ENCODE measurements at regions not wholly inside any gene's neighbourhood (a gene's known extent, or its start where the extent isn't known, plus 50 kb on each side); places are given as distances from the start of the nearest gene placed in this dataset.

DNA sequence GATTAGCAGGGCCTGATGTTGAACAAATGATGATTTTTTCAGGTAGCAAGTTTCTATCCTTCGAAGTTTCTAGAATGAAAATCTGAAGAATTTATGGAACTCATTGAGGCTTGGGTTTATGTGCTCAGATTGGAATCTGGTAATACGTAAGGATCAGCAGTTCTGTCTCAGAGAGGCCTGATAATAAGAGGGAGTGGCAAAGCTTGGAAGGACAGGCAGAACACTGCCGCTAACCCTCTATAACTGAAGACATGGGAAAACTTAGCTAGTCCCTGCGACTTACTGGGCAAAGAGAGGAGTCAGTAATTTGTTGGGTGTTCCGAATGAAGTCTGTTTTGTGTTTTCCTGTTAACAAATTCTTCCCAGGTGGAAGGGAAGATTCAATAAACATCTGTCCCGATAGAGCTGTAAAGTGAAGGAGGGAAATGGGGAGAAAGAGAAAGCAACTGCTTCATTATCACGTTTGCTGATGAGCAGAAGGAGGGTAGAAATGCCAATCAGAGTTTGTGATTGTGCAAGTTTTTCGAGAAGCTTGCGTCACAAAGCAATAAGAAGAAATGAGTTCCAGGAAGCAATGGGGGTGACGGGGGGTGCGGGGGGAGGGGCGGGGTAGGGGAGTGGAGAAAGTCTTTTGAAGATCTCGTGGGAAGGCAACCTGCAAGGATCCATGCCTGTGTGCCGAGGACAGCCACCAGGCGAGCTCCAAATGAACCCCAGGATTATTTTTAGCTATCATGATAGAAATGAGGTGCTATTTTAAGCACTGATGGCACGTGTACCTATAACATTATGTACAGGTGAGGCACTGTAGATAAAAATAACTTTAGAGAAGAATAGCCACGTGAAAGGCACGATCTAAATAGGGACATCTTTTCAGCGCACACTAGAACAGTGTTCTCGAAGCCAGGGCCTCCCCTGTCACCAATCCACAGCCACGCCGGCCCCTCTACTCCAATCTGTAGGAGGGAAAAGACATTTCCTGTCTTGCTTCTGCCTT, 224.1 kb downstream of the FGF9 start:
- Histone ChIP-seq H3K36me3 (ENCODE audit: low read depth, missing control alignments) (no peaks in the 10 kb centered on the region), H3K27ac (no peak overlapping the region), H3K9me3 (no peaks in the 10 kb centered on the region), H3K4me3 (no peak overlapping the region), H3K27me3 (no peaks in the 10 kb centered on the region), H3K4me1 (no peaks in the 10 kb centered on the region)
- 78 to 80% methylated on average over 22 of the region's 22 CpGs for WGBS, 2 donors
- intact Hi-C loops (cut with DNase I; ENCODE audit: low total_unique reads), result no loop called here
- TF ChIP-seq, protein P1, sequence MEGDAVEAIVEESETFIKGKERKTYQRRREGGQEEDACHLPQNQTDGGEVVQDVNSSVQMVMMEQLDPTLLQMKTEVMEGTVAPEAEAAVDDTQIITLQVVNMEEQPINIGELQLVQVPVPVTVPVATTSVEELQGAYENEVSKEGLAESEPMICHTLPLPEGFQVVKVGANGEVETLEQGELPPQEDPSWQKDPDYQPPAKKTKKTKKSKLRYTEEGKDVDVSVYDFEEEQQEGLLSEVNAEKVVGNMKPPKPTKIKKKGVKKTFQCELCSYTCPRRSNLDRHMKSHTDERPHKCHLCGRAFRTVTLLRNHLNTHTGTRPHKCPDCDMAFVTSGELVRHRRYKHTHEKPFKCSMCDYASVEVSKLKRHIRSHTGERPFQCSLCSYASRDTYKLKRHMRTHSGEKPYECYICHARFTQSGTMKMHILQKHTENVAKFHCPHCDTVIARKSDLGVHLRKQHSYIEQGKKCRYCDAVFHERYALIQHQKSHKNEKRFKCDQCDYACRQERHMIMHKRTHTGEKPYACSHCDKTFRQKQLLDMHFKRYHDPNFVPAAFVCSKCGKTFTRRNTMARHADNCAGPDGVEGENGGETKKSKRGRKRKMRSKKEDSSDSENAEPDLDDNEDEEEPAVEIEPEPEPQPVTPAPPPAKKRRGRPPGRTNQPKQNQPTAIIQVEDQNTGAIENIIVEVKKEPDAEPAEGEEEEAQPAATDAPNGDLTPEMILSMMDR (IDR thresholded peaks at IDR 0.05), result no peak
- no peak for TF ChIP-seq POLR2A (IDR thresholded peaks at IDR 0.05)
- DNase-seq, result no peak

DNA sequence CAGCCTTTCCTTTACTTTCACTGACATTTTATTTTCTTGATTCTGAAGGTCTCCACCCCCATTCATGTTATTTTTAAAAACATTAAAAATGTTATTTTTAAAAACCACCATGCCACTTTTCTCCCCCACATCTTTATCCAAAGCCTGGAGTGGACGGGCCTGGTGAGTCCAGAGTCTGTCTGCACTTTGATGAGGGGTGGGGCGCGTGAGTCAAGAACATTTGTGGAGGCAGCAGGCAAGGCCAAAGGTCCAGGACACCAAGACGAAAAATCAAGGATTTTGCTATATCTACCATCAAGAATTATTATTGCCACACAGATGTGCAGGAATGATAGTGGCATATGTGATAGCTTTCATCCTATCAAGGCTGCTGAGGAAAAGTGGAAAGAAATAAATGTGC, 224.9 kb downstream of the FGF9 start:
- intact Hi-C loops (cut with DNase I; ENCODE audit: low total_unique reads), result no loop called here
- Histone ChIP-seq H3K4me1 (no peaks in the 10 kb centered on the region), H3K27me3 (no peaks in the 10 kb centered on the region), H3K27ac (no peak overlapping the region), H3K9me3 (no peaks in the 10 kb centered on the region), H3K36me3 (ENCODE audit: low read depth, missing control alignments) (no peaks in the 10 kb centered on the region), H3K4me3 (no peak overlapping the region)
- WGBS, 2 donors, result 73 to 81% methylated on average over 4 of the region's 4 CpGs
- TF ChIP-seq, protein P1 (IDR thresholded peaks at IDR 0.05), result no peak
- no peak for TF ChIP-seq POLR2A (IDR thresholded peaks at IDR 0.05)
- no peak for DNase-seq

DNA sequence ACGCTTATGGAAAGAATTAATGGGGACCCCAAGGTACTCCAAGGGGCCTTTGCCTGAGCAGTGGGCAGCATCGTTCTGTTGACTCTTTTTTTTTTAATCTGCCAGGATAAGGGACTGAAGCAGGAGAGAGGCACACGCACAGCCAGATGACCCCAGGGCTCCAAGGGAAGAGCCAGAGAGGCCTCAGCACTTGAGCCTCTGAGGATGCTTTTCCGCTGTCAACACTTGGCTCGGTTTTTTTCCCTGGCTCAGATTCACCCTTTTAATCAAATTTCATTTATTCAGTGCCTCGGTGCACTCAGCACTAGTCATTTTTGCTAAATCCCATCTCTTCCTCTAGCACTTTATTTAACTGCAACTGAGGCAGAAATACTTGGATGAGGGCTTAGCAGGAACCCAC, 226.3 kb downstream of the FGF9 start:
- TF ChIP-seq POLR2A (IDR thresholded peaks at IDR 0.05), result no peak
- TF ChIP-seq, protein P1 (IDR thresholded peaks at IDR 0.05), result no peak
- no peak for DNase-seq
- 65 to 72% methylated on average over 6 of the region's 6 CpGs for WGBS, 2 donors
- Histone ChIP-seq H3K4me1 (peaks cover 8% of the 10 kb centered on the region), H3K9me3 (no peaks in the 10 kb centered on the region), H3K36me3 (ENCODE audit: low read depth, missing control alignments) (no peaks in the 10 kb centered on the region), H3K27ac (no peak overlapping the region), H3K27me3 (no peaks in the 10 kb centered on the region), H3K4me3 (no peak overlapping the region)
- intact Hi-C loops (cut with DNase I; ENCODE audit: low total_unique reads), result no loop called here

DNA sequence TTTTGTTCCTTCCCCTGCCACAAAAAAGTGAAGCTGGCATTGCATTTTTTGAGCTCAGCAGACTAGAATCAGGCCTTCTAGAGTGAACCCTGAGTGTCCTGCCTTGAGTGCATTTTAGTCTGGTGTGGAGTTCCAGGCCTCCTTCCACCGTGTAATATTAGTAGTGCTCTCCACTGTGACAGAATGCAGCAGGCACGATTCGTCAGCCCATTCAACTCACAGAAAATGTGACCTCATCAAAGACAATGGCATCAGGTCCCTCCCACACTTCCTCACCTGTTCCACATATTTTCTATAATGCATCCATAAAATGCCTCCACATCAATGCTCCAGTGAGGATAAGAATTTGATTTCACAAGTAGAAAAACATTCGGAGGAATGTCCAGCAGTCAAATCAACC, 227.6 kb downstream of the FGF9 start:
- intact Hi-C loops (cut with DNase I; ENCODE audit: low total_unique reads), result no loop called here
- WGBS, 2 donors, result 64 to 73% methylated on average over 4 of the region's 4 CpGs
- no peak for DNase-seq
- TF ChIP-seq, protein P1 (IDR thresholded peaks at IDR 0.05), result no peak
- TF ChIP-seq POLR2A (IDR thresholded peaks at IDR 0.05), result no peak
- H3K36me3 ChIP-seq (ENCODE audit: low read depth, missing control alignments), result no peaks in the 10 kb centered on the region
- no peaks in the 10 kb centered on the region for H3K9me3 ChIP-seq
- H3K27me3 ChIP-seq, result no peaks in the 10 kb centered on the region
- H3K27ac ChIP-seq, result no peak overlapping the region
- no peak overlapping the region for H3K4me3 ChIP-seq
- peaks cover 8% of the 10 kb centered on the region for H3K4me1 ChIP-seq

Measured in testis (tissue), 2 donors.